HG03280 (cell line): ENCODE measurements at regions not wholly inside any gene's neighbourhood (a gene's known extent, or its start where the extent isn't known, plus 50 kb on each side); places are given as distances from the start of the nearest gene placed in this dataset.
"Not testable (repeated sequence)": the region's sequence is repeated elsewhere in the genome, so short reads cannot be mapped to it uniquely, and the experiment has no call there.

Source experiments
- ATAC-seq: cut with Tn5 transposase; IDR thresholded peaks from one replicate; pipeline ENCODE4 v1.9.1; 2021; ENCODE audit warnings: mild to moderate bottlenecking, moderate library complexity; ENCODE audit not compliant: unreplicated experiment

DNA sequence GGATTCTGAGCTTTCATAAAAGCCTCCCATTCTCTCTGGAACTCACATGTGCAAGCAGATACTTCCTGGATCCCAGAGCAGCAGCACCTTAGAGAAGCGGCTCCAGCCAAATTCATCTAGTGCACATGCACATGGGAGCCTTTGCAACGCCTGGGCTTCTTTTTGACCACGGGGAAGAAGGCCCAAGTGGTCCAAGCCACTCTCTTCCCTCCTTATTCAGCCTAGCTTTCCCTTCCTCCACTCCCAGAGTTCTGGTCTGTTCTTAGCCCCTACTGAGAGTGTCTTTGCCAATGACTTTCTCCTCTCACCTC is 118.7 kb downstream of the ZNF365 start:
- no peak for ATAC-seq

DNA sequence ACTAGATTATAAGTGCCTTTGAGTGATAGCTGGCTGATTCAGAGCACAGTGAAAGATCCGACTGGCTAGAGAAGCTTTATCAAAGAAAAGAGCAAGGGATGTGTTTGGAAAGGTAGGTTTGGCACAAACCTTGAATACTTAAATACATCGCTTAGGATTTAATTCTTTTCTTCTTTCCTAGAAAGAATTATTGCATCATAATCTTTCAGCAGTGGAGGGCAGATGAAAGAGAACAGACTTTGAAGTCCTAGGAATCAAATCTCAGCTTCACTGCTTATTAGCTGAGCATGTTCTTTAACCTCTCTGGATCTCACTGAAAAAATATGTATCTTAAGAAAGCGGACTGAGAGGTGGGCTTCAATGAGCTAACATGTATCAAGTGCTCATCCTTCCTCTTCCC is 122.8 kb downstream of the ZNF365 start:
- no peak for ATAC-seq

DNA sequence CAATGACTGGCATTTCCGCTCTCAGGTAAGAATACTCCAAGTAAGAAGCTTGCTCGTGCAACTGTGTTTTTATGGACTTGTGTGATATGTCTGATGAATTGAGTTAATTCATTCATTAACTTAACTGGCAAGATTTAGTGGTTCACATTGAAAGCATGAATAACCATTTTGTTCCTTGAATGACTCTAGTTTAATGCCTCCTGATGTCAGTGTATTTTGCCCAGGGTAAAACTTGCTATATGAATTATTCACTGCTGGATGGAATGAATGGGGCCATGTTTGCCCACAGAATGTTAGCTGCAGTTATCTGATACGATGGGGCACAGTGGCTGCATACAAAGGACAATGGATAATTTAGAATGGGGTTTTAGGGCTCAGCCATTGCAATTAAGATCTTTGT is 124.1 kb downstream of the ZNF365 start:
- ATAC-seq = no peak

- ATAC-seq = not testable (repeated sequence)
These were observed 125.9 kb downstream of the ZNF365 start for GRCh38 chr10:62500116-62500515.

DNA sequence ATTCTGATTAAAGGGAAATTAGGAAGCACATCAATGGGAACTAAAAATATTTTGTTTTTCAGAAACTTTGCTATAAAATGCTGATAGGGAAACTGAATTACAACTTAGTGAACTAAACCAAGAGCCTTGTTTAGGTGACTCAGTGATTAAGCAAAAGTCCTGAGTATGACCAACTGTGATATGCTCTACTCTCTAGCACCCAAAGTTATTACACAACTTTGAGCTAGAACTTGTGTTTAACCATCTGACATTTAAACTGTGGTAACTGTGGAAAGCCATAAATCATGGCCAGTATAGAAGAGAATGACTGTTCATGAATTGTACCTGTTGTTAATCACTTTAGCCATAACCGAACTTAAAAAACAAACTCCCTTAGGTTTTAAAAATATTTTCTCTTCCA is 127.4 kb downstream of the ZNF365 start:
- ATAC-seq = no peak

DNA sequence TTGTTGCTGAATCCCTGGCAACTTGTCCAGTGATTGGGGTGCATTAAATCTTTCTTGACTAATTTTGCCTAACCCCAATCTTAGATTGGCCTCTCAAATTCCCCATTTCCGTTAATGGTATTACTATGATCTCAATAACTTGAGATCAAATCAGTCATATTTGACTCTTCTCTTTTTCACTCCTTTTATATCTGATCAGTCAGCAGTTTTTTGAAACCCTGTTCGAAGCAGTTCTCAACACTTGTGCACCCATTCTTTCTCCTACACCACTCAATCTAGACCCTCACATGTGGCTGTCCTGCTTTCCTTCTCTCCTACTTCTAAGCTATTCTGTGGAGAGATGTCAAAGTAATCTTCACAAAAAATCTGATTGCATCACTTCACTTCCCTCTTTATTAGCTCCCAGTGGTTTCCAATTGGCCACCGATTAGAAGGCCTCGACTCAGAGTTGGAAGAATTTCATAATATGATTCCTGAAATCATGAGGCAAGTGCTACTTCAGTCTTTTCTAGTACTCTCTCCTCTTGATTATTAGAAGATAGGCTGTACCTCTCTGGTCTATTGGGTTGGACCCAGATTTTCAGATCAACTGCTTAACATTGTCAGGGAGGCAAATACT is 128.9 kb downstream of the ZNF365 start:
- no peak for ATAC-seq

GRCh38 chr10:62503872-62504271 is 129.7 kb downstream of the ZNF365 start:
- no peak for ATAC-seq

- ATAC-seq = no peak
These were observed 132.2 kb downstream of the ZNF365 start for GRCh38 chr10:62506371-62506770.

- no peak for ATAC-seq
These were observed 137.1 kb downstream of the ZNF365 start for GRCh38 chr10:62511238-62511637.

- peak; percentile 66 for ATAC-seq
These were observed 137.5 kb downstream of the ZNF365 start for GRCh38 chr10:62511656-62512055.

DNA sequence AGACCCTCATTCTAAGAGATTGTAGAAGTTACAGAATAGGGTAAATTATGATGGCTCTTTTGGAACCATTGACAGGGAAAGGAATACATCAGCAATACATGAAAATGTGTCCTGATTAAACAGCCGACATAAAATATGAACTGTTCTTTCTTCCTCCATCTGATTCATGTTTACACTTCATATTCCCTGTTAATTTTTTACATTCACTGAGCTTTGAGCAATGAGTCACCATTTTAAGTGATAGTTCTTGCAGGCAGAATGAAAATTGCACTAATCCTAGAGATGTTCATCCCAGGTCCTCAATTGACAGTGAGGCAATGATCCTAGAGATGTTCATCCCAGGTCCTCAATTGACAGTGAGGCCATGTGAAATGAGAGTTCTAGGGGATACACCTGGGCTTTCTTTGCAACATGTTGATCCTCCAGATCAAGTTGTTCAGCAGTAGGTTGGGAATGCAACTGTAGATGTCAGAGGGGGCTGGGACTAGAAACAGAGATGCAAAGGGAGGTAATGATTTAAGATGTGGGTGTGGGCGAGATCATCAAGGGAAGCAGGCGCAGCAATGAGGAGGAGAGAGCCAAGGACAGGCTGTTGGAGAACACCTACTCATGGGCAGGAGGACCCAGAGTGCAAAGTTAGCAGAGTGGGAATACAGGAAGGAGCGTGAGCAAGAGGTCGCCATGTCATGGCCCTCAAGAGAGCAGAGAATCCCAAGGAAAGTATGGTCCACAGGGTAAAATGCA is 138.7 kb downstream of the ZNF365 start:
- no peak for ATAC-seq

DNA sequence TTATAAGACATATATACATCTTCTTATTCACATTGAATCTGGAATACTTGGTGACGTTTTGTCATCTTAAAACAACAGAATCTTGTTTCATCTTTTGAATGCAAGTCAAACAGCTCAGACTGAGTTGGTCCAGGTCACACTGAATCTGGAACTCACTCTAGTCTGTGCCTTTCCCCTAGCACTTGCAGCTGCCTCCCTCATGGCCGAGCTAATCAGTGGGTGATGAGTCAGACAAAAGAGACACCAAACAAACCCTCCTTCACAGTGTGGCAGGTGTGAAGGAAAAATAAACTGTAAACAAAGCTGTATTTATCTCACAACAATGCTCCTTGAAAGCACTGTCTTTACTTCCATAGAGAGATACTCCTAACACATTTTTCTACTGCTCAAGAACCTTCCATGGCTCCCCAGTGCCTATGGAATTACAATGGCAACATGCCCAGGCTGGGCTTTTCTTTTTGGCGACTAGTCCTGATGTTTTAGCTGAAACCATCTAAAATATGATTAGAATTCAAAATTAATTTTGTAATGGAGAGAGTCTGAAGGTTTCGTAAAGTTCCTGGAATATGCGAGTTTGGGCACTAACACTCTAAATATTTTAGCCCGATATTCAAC is 140.0 kb downstream of the ZNF365 start:
- no peak for ATAC-seq

- no peak for ATAC-seq
These were observed 143.1 kb downstream of the ZNF365 start for GRCh38 chr10:62517252-62517651.

- no peak for ATAC-seq
These were observed 153.1 kb downstream of the ZNF365 start for GRCh38 chr10:62527019-62527827.

GRCh38 chr10:62528441-62528840 is 154.3 kb downstream of the ZNF365 start:
- peak; percentile 93 for ATAC-seq

- no peak for ATAC-seq
These were observed 155.2 kb downstream of the ZNF365 start for GRCh38 chr10:62529396-62529795.

DNA sequence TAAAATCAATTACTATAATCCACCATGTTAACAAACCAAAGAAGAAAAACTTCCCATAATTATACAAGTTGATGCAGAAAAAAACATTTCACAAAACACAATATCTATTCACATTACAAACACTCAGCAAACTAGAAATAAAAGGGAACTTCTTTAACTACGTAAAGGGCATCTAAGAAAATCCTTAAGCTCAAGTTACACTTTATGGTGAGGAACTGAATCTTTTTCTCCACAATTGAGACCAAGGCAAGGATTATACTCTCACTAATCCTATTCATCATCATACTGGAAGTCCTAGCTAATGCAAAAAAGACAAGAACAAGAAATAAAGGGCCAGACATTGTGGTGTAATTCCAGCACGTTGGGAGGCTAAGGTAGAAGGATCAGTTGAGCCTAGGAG is 159.9 kb downstream of the ZNF365 start:
- ATAC-seq = no peak

DNA sequence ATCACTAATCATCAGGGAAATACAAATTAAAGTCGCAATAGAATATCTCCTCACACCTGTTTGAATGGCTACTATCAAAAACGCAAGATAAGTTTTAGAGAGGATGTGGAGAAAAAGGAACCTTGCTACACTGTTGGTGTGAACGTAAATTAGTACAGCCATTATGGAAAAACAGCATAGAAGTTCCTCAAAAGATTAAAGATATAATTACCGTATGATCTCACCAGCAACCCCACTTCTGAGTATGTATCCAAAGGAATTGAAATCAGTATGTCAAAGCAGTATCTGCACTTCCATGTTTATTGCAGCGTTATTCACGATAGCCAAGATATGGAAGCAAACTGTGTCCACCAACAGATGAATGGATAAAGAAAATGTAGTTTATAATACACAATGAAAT is 164.4 kb downstream of the ZNF365 start:
- ATAC-seq = no peak

DNA sequence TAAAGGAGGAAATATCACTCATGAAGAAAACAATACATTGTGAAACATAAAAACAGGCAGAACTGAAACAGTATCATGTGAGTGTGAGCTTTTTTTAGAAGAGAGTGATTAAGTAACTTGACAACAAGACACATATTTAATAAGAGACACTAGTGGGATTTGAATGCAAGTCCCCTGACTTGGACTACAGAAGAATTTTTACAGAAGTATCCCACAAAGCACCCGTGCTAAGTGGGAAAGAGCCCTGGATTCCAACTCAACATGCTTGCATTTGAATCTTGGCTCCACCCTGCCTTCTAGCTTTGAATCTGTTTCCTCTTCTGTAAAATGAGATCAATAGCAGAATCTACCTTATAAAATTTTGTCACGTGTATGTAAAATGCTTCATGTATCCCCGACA is 166.2 kb downstream of the ZNF365 start:
- no peak for ATAC-seq

- no peak for ATAC-seq
These were observed 167.6 kb downstream of the ZNF365 start for GRCh38 chr10:62541811-62542210.

DNA sequence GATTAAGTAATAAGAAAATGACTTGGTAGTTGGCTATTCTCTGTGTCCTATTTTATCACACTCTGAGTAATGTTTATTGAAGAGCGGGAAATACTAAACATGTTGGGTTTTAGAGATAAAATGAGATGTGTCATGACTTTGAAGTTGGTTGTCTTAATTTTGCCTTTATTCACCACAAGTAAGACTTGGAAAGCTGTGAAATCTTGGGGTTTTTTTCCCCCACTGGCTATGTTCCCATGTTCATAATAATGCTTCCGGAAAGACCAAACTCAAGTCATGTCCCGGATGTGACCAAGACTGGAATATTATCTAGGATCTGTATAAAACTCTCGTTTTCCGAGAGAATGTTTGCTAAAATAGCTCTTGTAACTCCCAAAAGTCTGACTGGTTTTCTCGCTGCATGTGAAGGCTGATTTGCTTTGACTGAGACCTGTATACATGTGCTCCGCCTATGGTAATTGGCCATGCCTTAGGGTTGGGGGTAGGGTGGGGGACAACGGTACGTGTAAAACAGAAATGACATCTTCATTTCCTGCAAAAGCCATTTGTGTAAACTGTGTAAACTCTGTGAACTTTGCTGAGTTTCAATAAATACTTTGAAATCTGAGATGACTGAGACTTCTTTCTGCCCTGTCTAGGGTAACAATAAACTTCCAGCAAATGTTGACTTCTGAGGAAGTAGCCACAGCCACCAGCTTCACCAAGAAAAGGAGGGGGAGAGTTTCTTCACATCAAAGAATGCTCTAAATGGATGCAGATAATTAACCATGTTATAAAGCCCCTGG is 169.6 kb downstream of the ZNF365 start:
- no peak for ATAC-seq
